Hepatocyte (in vitro differentiated cells): ENCODE measurements at regions not wholly inside any gene's neighbourhood (a gene's known extent, or its start where the extent isn't known, plus 50 kb on each side); places are given as distances from the start of the nearest gene placed in this dataset.

Experiments used
- DNase-seq: peaks from one replicate; pipeline ENCODE4 v3.0.0-alpha.2; 2016; ENCODE audit warnings: low spot score
- H2AFZ ChIP-seq: fragments of 200-600 bp; sonication (generic); 2 replicates; pipeline ENCODE4 v1.6.0; 2016; ENCODE audit warnings: antibody characterized with exemption, mild to moderate bottlenecking
- H3K27ac ChIP-seq: fragments of 200-600 bp; sonication (generic); 2 replicates; pipeline ENCODE4 v1.5.1; 2016; ENCODE audit warnings: mild to moderate bottlenecking
- H3K27me3 ChIP-seq: fragments of 200-600 bp; sonication (generic); 2 replicates; pipeline ENCODE4 v1.6.1; 2016
- H3K36me3 ChIP-seq: fragments of 200-600 bp; sonication (generic); replicated peaks from 2 replicates; pipeline ENCODE4 v1.5.1; 2016; ENCODE audit warnings: low read depth; ENCODE audit not compliant: insufficient read depth
- H3K4me1 ChIP-seq: fragments of 200-600 bp; sonication (generic); 2 replicates; pipeline ENCODE4 v1.5.1; 2016; ENCODE audit warnings: mild to moderate bottlenecking, moderate library complexity; ENCODE audit not compliant: insufficient read depth
- H3K4me2 ChIP-seq: fragments of 200-600 bp; sonication (generic); 2 replicates; pipeline ENCODE4 v1.6.0; 2016
- H3K4me3 ChIP-seq: fragments of 200-600 bp; sonication (generic); 2 replicates; pipeline ENCODE4 v1.5.1; 2016; ENCODE audit warnings: mild to moderate bottlenecking
- H3K79me2 ChIP-seq: fragments of 200-600 bp; sonication (generic); 2 replicates; pipeline ENCODE4 v1.6.0; 2017; ENCODE audit warnings: mild to moderate bottlenecking
- H3K9me2 ChIP-seq: fragments of 200-600 bp; sonication (generic); replicated peaks from 2 replicates; pipeline ENCODE4 v1.6.0; 2017; ENCODE audit warnings: mild to moderate bottlenecking; ENCODE audit not compliant: insufficient read depth
- H3K9me3 ChIP-seq: fragments of 200-600 bp; sonication (generic); 2 replicates; pipeline ENCODE4 v1.5.1; 2016; ENCODE audit warnings: low read depth, mild to moderate bottlenecking
- H4K20me1 ChIP-seq: fragments of 200-600 bp; sonication (generic); 2 replicates; pipeline ENCODE4 v1.6.0; 2016; ENCODE audit warnings: mild to moderate bottlenecking; ENCODE audit not compliant: insufficient read depth, poor library complexity, severe bottlenecking
- EZH2 ChIP-seq: fragments of 200-600 bp; sonication (generic); IDR thresholded peaks from 2 replicates; pipeline ENCODE4 v1.6.1; 2016; ENCODE audit warnings: antibody characterized with exemption, mild to moderate bottlenecking, borderline replicate concordance
- EZH2phosphoT487 ChIP-seq: fragments of 200-600 bp; sonication (generic); IDR thresholded peaks from one replicate; pipeline ENCODE4 v1.6.1; 2018; ENCODE audit warnings: antibody characterized with exemption, mild to moderate bottlenecking, low read depth, moderate library complexity; ENCODE audit not compliant: unreplicated experiment, severe bottlenecking
- WGBS: methylation state at CpG from one replicate; pipeline ENCODE4 v1.1.6; 2016; ENCODE audit warnings: low lambda C conversion rate; ENCODE audit errors: missing lambda C conversion rate; 5-methylcytosine and 5-hydroxymethylcytosine counted together
- TF ChIP-seq, protein P1 (sequence below): fragments of 200-600 bp; sonication (generic); IDR thresholded peaks from 2 replicates; pipeline ENCODE4 v1.5.1; 2016; ENCODE audit warnings: antibody characterized with exemption, mild to moderate bottlenecking; ENCODE audit not compliant: poor library complexity

DNA sequence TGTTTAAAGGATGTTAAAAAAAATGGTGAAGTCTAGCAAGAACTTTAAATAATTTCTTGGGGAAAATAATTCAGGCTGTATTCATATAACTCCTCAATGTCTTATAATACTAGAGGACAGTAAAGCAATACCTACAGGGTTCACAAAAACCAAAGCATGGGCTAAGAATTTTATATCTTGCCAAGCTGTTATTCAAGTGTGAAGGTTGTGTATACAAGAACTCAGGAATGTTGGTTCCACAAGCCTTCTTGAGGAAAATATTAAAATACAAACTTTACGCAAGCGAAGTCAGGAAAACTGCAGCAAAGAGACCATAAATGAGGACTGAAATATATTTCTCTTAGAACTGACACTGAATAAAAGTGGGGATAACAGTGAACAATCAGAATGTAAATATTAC, 76.1 kb upstream of the DNAJC10 start:
- no peaks in the 10 kb centered on the region for H3K9me3 ChIP-seq
- 96% methylated on average over 2 of the region's 2 CpGs for WGBS
- no peak overlapping the region for H3K27ac ChIP-seq
- no peaks in the 10 kb centered on the region for H3K27me3 ChIP-seq
- no peaks in the 10 kb centered on the region for H3K9me2 ChIP-seq
- no peaks in the 10 kb centered on the region for H3K36me3 ChIP-seq
- no peak overlapping the region for H2AFZ ChIP-seq
- H3K4me3 ChIP-seq, result no peak overlapping the region
- TF ChIP-seq EZH2, result no peak
- TF ChIP-seq EZH2phosphoT487, result no peak
- TF ChIP-seq, protein P1, sequence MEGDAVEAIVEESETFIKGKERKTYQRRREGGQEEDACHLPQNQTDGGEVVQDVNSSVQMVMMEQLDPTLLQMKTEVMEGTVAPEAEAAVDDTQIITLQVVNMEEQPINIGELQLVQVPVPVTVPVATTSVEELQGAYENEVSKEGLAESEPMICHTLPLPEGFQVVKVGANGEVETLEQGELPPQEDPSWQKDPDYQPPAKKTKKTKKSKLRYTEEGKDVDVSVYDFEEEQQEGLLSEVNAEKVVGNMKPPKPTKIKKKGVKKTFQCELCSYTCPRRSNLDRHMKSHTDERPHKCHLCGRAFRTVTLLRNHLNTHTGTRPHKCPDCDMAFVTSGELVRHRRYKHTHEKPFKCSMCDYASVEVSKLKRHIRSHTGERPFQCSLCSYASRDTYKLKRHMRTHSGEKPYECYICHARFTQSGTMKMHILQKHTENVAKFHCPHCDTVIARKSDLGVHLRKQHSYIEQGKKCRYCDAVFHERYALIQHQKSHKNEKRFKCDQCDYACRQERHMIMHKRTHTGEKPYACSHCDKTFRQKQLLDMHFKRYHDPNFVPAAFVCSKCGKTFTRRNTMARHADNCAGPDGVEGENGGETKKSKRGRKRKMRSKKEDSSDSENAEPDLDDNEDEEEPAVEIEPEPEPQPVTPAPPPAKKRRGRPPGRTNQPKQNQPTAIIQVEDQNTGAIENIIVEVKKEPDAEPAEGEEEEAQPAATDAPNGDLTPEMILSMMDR, result no peak
- H3K4me1 ChIP-seq, result no peaks in the 10 kb centered on the region
- no peak overlapping the region for H3K4me2 ChIP-seq
- DNase-seq, result no peak
- no peaks in the 10 kb centered on the region for H3K79me2 ChIP-seq
- H4K20me1 ChIP-seq, result no peaks in the 10 kb centered on the region

DNA sequence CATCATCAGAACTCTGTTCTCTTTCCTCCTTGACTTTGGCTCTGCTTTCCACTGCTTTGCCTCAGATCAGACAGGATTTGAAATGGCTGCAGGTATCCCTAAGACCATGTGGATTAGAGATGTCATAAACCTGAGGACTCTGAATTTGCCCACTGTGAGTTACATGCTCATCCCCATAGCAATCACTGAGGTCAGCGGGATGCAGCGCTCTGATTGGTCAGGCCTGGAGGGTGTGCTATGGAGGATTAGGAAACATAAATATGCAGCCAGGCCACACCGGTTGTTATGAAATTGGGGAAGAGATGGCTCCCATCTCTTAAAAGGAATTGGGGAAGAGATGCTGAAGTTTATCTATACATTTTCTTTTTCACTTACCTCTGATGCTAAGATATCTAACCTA, 73.7 kb upstream of the DNAJC10 start:
- Histone ChIP-seq H3K9me3 (no peaks in the 10 kb centered on the region), H3K4me1 (no peaks in the 10 kb centered on the region), H3K27me3 (no peaks in the 10 kb centered on the region), H4K20me1 (no peaks in the 10 kb centered on the region), H3K36me3 (no peaks in the 10 kb centered on the region), H3K4me2 (no peak overlapping the region), H2AFZ (no peak overlapping the region), H3K9me2 (no peaks in the 10 kb centered on the region), H3K79me2 (no peaks in the 10 kb centered on the region), H3K4me3 (no peak overlapping the region), H3K27ac (no peak overlapping the region)
- WGBS, result 65% methylated on average over 3 of the region's 3 CpGs
- DNase-seq, result peak; percentile 59
- TF ChIP-seq, protein P1, result no peak
- TF ChIP-seq EZH2phosphoT487 (no peak), EZH2 (no peak)

DNA sequence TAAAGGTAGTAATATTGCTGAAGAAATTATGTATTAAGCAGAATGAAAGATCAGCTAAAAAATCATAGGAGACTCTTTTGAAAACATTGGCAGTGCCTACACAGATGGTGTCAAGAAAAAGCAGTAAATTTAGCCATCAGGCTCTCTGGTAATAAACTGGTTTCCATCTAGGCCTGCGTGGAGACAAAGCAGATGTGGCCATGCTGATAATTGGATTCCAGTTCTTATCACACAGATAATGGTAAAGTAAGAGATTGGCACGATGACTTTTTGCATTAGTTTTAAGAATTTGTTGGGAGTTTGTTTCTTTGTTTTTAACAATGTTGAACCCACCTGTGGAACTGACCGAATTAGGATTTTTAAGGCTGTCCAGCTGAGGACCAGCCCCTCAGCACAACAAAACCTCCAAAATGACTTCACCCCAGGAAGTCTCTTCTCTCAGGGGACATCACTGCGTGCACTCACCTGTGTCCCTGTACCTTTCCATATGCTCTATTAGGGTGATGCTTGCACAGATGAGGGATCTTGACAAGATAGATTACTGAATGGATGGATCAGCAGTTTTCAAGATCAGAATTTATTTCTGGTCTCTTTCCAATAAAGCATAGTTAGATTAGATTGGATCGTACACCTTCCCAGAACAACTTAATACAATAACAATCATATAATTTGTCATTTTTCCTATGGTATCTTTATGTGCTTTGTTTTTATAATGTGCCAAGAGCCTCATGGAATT, 69.1 kb upstream of the DNAJC10 start:
- Histone ChIP-seq H4K20me1 (no peaks in the 10 kb centered on the region), H3K4me1 (no peaks in the 10 kb centered on the region), H3K9me3 (no peaks in the 10 kb centered on the region), H3K4me3 (no peak overlapping the region), H3K36me3 (no peaks in the 10 kb centered on the region), H3K79me2 (no peaks in the 10 kb centered on the region), H3K27ac (no peak overlapping the region), H3K4me2 (no peak overlapping the region), H2AFZ (no peak overlapping the region), H3K9me2 (no peaks in the 10 kb centered on the region), H3K27me3 (no peaks in the 10 kb centered on the region)
- TF ChIP-seq EZH2 (no peak), EZH2phosphoT487 (no peak)
- TF ChIP-seq, protein P1, result no peak
- 68% methylated on average over 5 of the region's 5 CpGs for WGBS
- DNase-seq, result no peak

DNA sequence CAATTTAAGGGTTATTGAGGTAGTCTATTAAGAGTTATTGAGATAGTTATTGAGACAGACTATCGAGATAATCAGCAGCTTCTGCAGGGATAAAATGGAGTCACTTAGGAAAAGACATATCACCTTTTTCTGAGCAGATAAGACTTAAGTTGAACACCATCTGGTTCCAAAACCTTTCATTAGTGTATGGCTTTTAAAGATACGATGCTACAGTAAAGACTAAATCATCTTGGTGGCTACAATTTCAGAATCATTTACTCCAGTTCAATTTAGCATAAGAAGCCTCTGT, 68.6 kb upstream of the DNAJC10 start:
- Histone ChIP-seq H3K4me2 (no peak overlapping the region), H3K9me2 (no peaks in the 10 kb centered on the region), H3K4me3 (no peak overlapping the region), H3K4me1 (no peaks in the 10 kb centered on the region), H3K36me3 (no peaks in the 10 kb centered on the region), H3K79me2 (no peaks in the 10 kb centered on the region), H3K27ac (no peak overlapping the region), H4K20me1 (no peaks in the 10 kb centered on the region), H3K9me3 (no peaks in the 10 kb centered on the region), H2AFZ (no peak overlapping the region), H3K27me3 (no peaks in the 10 kb centered on the region)
- WGBS, result 75% methylated on average over 2 of the region's 2 CpGs
- TF ChIP-seq EZH2phosphoT487 (no peak), EZH2 (no peak)
- TF ChIP-seq, protein P1, result no peak
- DNase-seq, result no peak
